ENCODE measurements at regions not wholly inside any gene's neighbourhood (a gene's known extent, or its start where the extent isn't known, plus 50 kb on each side); places are given as distances from the start of the nearest gene placed in this dataset.
"Not testable (repeated sequence)": the region's sequence is repeated elsewhere in the genome, so short reads cannot be mapped to it uniquely, and the experiment has no call there.

DNA sequence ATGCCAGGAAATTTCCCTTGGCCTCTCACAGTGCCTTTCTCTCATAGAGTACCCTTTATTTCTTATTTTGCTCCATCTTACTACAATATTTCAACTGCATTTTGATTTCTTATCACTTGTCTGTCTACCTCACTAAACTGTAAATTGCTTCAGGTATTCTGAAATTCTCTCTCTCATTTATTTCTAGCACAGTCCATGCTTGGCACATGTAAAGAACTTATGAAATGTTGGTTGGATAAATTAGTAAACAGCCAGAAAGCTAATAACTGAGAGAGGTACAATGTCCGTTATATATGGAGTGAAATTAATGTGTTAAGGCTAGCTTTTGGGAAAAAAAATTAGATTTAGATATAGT lies 138.3 kb upstream of the RFC3 start:
- no peaks in the 10 kb centered on the region for H3K36me3 ChIP-seq (ENCODE audit: insufficient read depth, low read length)
- no peak overlapping the region for H3K9ac ChIP-seq (ENCODE audit: low read length)
- H3K9me2 ChIP-seq (ENCODE audit: insufficient read depth, low read length), result no peaks in the 10 kb centered on the region
- TF ChIP-seq REST (IDR thresholded peaks at IDR 0.05; ENCODE audit: borderline replicate concordance), result no peak
- no peak for TF ChIP-seq POLR2AphosphoS5 (IDR thresholded peaks at IDR 0.05)
- no peak for TF ChIP-seq MXI1 (conservative IDR thresholded peaks at IDR 0.05; ENCODE audit: poor library complexity, severe bottlenecking)
- no peak for TF ChIP-seq RAD21 (conservative IDR thresholded peaks at IDR 0.05)
- no peak for TF ChIP-seq TAF1 (IDR thresholded peaks at IDR 0.05; ENCODE audit: low read depth)
- no peak for TF ChIP-seq SMC3 (conservative IDR thresholded peaks at IDR 0.05; ENCODE audit: poor library complexity)
- no peak overlapping the region for H3K4me2 ChIP-seq (ENCODE audit: low read length)
- H3K27me3 ChIP-seq (ENCODE audit: insufficient read depth, low read depth, low read length), result no peaks in the 10 kb centered on the region
- H2AFZ ChIP-seq (ENCODE audit: low read depth, low read length), result no peak overlapping the region
- no peak overlapping the region for H3K27ac ChIP-seq (ENCODE audit: low read length)
- H4K20me1 ChIP-seq (ENCODE audit: insufficient read depth), result no peaks in the 10 kb centered on the region
- no peaks in the 10 kb centered on the region for H3K79me2 ChIP-seq (replicated peaks; ENCODE audit: insufficient read depth, low read length)
- H3F3A ChIP-seq (ENCODE audit: insufficient read depth, low read length, poor library complexity, severe bottlenecking), result no peaks in the 10 kb centered on the region
- H3K9me3 ChIP-seq (ENCODE audit: low read length), result no peaks in the 10 kb centered on the region
- no peak overlapping the region for H3K4me3 ChIP-seq (ENCODE audit: low read length)

DNA sequence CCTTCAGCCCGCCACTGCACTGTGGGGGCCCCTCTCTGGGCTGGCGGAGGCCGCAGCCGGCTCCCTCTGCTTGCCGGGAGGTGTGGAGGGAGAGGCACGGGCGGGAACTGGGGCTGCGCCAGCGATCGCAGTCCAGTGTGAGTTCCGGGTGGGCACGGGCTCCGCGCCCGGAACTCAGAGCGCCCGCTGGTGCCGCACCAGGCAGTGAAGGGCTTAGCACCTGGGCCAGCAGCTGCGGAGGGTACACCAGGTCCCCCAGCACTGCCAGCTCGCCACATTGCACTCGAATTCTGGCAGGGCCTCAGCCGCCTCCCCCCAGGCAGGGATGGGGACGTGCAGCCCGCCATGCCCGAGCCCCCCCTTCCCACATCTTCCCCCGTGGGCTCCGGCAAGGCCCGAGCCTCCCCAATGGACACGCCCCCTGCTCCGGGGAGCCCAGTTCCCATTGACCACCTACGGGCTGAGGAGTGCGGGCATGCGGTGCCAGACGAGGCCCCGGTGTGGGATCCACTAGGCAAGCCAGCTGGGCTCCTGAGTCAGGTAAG lies 135.9 kb upstream of the RFC3 start:
- Histone ChIP-seq H3K9me2 (ENCODE audit: insufficient read depth, low read length) (no peaks in the 10 kb centered on the region), H3K36me3 (ENCODE audit: insufficient read depth, low read length) (no peaks in the 10 kb centered on the region), H3F3A (ENCODE audit: insufficient read depth, low read length, poor library complexity, severe bottlenecking) (no peaks in the 10 kb centered on the region), H3K4me3 (ENCODE audit: low read length) (no peak overlapping the region), H3K9me3 (ENCODE audit: low read length) (no peaks in the 10 kb centered on the region), H2AFZ (ENCODE audit: low read depth, low read length) (no peak overlapping the region), H4K20me1 (ENCODE audit: insufficient read depth) (no peaks in the 10 kb centered on the region), H3K27ac (ENCODE audit: low read length) (no peak overlapping the region), H3K27me3 (ENCODE audit: insufficient read depth, low read depth, low read length) (no peaks in the 10 kb centered on the region), H3K4me2 (ENCODE audit: low read length) (no peak overlapping the region), H3K79me2 (replicated peaks; ENCODE audit: insufficient read depth, low read length) (no peaks in the 10 kb centered on the region), H3K9ac (ENCODE audit: low read length) (no peak overlapping the region)
- no peak for TF ChIP-seq POLR2AphosphoS5 (IDR thresholded peaks at IDR 0.05)
- no peak for TF ChIP-seq REST (IDR thresholded peaks at IDR 0.05; ENCODE audit: borderline replicate concordance)
- no peak for TF ChIP-seq TAF1 (IDR thresholded peaks at IDR 0.05; ENCODE audit: low read depth)
- TF ChIP-seq, protein P1, sequence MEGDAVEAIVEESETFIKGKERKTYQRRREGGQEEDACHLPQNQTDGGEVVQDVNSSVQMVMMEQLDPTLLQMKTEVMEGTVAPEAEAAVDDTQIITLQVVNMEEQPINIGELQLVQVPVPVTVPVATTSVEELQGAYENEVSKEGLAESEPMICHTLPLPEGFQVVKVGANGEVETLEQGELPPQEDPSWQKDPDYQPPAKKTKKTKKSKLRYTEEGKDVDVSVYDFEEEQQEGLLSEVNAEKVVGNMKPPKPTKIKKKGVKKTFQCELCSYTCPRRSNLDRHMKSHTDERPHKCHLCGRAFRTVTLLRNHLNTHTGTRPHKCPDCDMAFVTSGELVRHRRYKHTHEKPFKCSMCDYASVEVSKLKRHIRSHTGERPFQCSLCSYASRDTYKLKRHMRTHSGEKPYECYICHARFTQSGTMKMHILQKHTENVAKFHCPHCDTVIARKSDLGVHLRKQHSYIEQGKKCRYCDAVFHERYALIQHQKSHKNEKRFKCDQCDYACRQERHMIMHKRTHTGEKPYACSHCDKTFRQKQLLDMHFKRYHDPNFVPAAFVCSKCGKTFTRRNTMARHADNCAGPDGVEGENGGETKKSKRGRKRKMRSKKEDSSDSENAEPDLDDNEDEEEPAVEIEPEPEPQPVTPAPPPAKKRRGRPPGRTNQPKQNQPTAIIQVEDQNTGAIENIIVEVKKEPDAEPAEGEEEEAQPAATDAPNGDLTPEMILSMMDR (IDR thresholded peaks at IDR 0.05; ENCODE audit: poor library complexity, severe bottlenecking), result no peak

- not testable (repeated sequence) for H2AFZ ChIP-seq (ENCODE audit: low read depth, low read length); H3K79me2 ChIP-seq (replicated peaks; ENCODE audit: insufficient read depth, low read length); H3K4me2 ChIP-seq (ENCODE audit: low read length); H3F3A ChIP-seq (ENCODE audit: insufficient read depth, low read length, poor library complexity, severe bottlenecking); H4K20me1 ChIP-seq (ENCODE audit: insufficient read depth); H3K36me3 ChIP-seq (ENCODE audit: insufficient read depth, low read length); H3K9ac ChIP-seq (ENCODE audit: low read length); H3K9me2 ChIP-seq (ENCODE audit: insufficient read depth, low read length); H3K27ac ChIP-seq (ENCODE audit: low read length); H3K9me3 ChIP-seq (ENCODE audit: low read length); H3K27me3 ChIP-seq (ENCODE audit: insufficient read depth, low read depth, low read length); H3K4me3 ChIP-seq (ENCODE audit: low read length)
These were observed 135.3 kb upstream of the RFC3 start for GRCh38 chr13:33682646-33683045.
